NB4 (cell line): ENCODE measurements at regions not wholly inside any gene's neighbourhood (a gene's known extent, or its start where the extent isn't known, plus 50 kb on each side); places are given as distances from the start of the nearest gene placed in this dataset.
"Not testable (repeated sequence)": the region's sequence is repeated elsewhere in the genome, so short reads cannot be mapped to it uniquely, and the experiment has no call there.

Experiments used
- CTCF ChIP-seq: IDR thresholded peaks from one replicate; pipeline ENCODE4 v1.5.1; 2012; ENCODE audit warnings: low read depth, low read length
- MYC ChIP-seq: IDR thresholded peaks from 2 replicates; pipeline ENCODE4 v1.6.1; 2011; ENCODE audit warnings: low read depth, low read length
- POLR2A ChIP-seq: IDR thresholded peaks from 2 replicates; pipeline ENCODE4 v1.6.1; 2011; ENCODE audit warnings: mild to moderate bottlenecking; ENCODE audit not compliant: insufficient read length; ENCODE audit errors: extremely low read depth

- not testable (repeated sequence) for TF ChIP-seq CTCF, POLR2A, MYC
Measured at GRCh38 chr20:53777402-53777801, 183.8 kb upstream of the ZNF217 start.
